Fibroblast of lung (primary cell): ENCODE measurements at regions not wholly inside any gene's neighbourhood (a gene's known extent, or its start where the extent isn't known, plus 50 kb on each side); places are given as distances from the start of the nearest gene placed in this dataset.

Experiments
- EZH2 ChIP-seq: IDR thresholded peaks from 2 replicates; pipeline ENCODE4 v1.5.1; 2012; ENCODE audit warnings: low read length, control low read depth, mild to moderate bottlenecking; ENCODE audit errors: missing control alignments
- TF ChIP-seq, protein P1 (sequence below), 2 donors: IDR thresholded peaks in 1 of 2; conservative IDR thresholded peaks in 1 of 2; 1 replicate in 1 of 2; 2 replicates in 1 of 2; pipeline ENCODE4 v1.5.1; 2011 to 2012; ENCODE audit warnings: low read length in 2 of 2, control low read depth in 1 of 2, inconsistent platforms in 1 of 2, low read depth in 1 of 2, mild to moderate bottlenecking in 1 of 2

DNA sequence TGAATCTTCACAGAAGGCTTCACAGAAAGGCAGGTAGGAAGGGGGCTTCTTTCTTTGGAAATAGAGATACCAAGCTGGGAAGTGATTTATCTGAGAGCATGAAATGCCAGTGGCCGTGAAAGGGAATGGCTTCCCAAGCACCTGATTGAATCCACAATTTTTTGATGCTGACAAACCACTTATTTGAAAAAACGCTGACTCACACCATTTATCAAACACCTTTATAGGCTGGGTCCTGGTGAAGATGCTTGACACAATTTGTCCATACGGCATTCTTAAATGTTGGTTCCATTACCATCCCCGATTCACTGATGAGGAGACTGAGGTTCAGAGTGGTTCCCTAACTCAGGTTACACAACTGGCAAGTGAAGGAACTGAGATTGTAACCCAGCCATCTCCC lies 64.1 kb upstream of the POMGNT2 start:
- TF ChIP-seq, protein P1, sequence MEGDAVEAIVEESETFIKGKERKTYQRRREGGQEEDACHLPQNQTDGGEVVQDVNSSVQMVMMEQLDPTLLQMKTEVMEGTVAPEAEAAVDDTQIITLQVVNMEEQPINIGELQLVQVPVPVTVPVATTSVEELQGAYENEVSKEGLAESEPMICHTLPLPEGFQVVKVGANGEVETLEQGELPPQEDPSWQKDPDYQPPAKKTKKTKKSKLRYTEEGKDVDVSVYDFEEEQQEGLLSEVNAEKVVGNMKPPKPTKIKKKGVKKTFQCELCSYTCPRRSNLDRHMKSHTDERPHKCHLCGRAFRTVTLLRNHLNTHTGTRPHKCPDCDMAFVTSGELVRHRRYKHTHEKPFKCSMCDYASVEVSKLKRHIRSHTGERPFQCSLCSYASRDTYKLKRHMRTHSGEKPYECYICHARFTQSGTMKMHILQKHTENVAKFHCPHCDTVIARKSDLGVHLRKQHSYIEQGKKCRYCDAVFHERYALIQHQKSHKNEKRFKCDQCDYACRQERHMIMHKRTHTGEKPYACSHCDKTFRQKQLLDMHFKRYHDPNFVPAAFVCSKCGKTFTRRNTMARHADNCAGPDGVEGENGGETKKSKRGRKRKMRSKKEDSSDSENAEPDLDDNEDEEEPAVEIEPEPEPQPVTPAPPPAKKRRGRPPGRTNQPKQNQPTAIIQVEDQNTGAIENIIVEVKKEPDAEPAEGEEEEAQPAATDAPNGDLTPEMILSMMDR (conservative IDR thresholded peaks at IDR 0.05 in 1 of 2, IDR thresholded peaks at IDR 0.05 in 1 of 2; ENCODE audit: low read depth in 1 of 2, low read length in 2 of 2): no peak
- no peak for TF ChIP-seq EZH2
